SK-N-MC (cell line): ENCODE measurements at regions not wholly inside any gene's neighbourhood (a gene's known extent, or its start where the extent isn't known, plus 50 kb on each side); places are given as distances from the start of the nearest gene placed in this dataset.

Source experiments
- EZH2 ChIP-seq: fragments of 200-600 bp; sonication (generic); IDR thresholded peaks from one replicate; pipeline ENCODE4 v1.6.1; 2017; ENCODE audit warnings: antibody characterized with exemption
- POLR2AphosphoS5 ChIP-seq: IDR thresholded peaks from 2 replicates; pipeline ENCODE4 v1.6.1; 2012; ENCODE audit warnings: mild to moderate bottlenecking, low read depth, low read length, borderline replicate concordance

- no peak for TF ChIP-seq POLR2AphosphoS5
- no peak for TF ChIP-seq EZH2
Measured at GRCh38 chr13:57918086-57918485, 286.5 kb downstream of the PCDH17 start.
